Amygdala (tissue), 56 donors: ENCODE measurements at regions not wholly inside any gene's neighbourhood (a gene's known extent, or its start where the extent isn't known, plus 50 kb on each side); places are given as distances from the start of the nearest gene placed in this dataset.

Source experiments
- DNase-seq, 56 donors: peaks; one replicate each; lab custom pipeline; 2025; lab: John Stamatoyannopoulos, UW

- DNase-seq, result no peak
Observed at GRCh38 chr20:62560162-62560561, 82.1 kb upstream of the SLCO4A1 start.

GRCh38 chr20:62561182-62561581, 81.1 kb upstream of the SLCO4A1 start:
- DNase-seq, result no peak

GRCh38 chr20:62561948-62562347, 80.4 kb upstream of the SLCO4A1 start:
- DNase-seq, result no peak

GRCh38 chr20:62562831-62563230, 79.5 kb upstream of the SLCO4A1 start:
- DNase-seq, result no peak

GRCh38 chr20:62563561-62563960, 78.7 kb upstream of the SLCO4A1 start:
- no peak for DNase-seq

GRCh38 chr20:62564456-62565245, 77.7 kb upstream of the SLCO4A1 start:
- DNase-seq, result no peak

- no peak for DNase-seq
Observed at GRCh38 chr20:62566266-62566665, 76.0 kb upstream of the SLCO4A1 start.

- no peak for DNase-seq
Observed at GRCh38 chr20:62566771-62567170, 75.5 kb upstream of the SLCO4A1 start.

GRCh38 chr20:62567246-62568044, 74.9 kb upstream of the SLCO4A1 start:
- no peak for DNase-seq

- no peak for DNase-seq
Observed at GRCh38 chr20:62568045-62568389, 74.3 kb upstream of the SLCO4A1 start.

GRCh38 chr20:62569615-62570014, 72.7 kb upstream of the SLCO4A1 start:
- DNase-seq, result no peak

- no peak for DNase-seq
Observed at GRCh38 chr20:62570403-62570802, 71.9 kb upstream of the SLCO4A1 start.

- DNase-seq, result no peak
Observed at GRCh38 chr20:62570897-62571668, 71.2 kb upstream of the SLCO4A1 start.

GRCh38 chr20:62571669-62572344, 70.5 kb upstream of the SLCO4A1 start:
- DNase-seq, result no peak

GRCh38 chr20:62572980-62573379, 69.3 kb upstream of the SLCO4A1 start:
- no peak for DNase-seq

GRCh38 chr20:62573817-62574216, 68.5 kb upstream of the SLCO4A1 start:
- no peak for DNase-seq

GRCh38 chr20:62574230-62574993, 67.9 kb upstream of the SLCO4A1 start:
- no peak for DNase-seq

GRCh38 chr20:62575976-62576722, 66.2 kb upstream of the SLCO4A1 start:
- peak in 3 of 56 donors; percentile 5 to 10 (median 5) for DNase-seq
